CD4-positive, alpha-beta T cell treated with Interferon alpha-2 for 1 hour (primary cell): ENCODE measurements at regions not wholly inside any gene's neighbourhood (a gene's known extent, or its start where the extent isn't known, plus 50 kb on each side); places are given as distances from the start of the nearest gene placed in this dataset.
"Not testable (repeated sequence)": the region's sequence is repeated elsewhere in the genome, so short reads cannot be mapped to it uniquely, and the experiment has no call there.

Experiments
- DNase-seq, 2 donors: peaks; one replicate each; pipeline ENCODE4 v3.0.0-alpha.2; 2020 to 2022

GRCh38 chr3:176412771-176413170 is 784.5 kb downstream of the TBL1XR1 start:
- no peak for DNase-seq

- DNase-seq, result no peak
Measured at GRCh38 chr3:176403531-176403930, 793.8 kb downstream of the TBL1XR1 start.

DNA sequence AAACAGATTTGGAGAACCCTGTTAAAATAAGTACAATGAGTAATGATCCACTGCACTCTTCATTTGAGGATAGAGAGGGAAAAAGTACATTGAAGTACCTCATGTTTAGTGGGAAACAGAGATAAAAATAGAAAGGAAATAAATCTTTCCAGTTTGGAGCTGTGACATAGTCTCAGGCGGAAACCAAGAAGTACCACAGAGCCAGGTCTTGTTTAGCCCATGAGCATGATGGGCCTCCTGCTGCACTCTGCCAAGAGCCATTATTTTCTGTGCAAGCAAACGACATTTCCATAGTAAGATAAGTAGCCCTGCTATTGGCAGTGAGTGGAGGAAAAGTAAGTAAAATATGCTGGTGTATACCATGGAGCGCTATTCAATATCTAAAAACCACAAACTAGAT is 796.1 kb downstream of the TBL1XR1 start:
- no peak for DNase-seq

GRCh38 chr3:176399193-176399592 is 798.1 kb downstream of the TBL1XR1 start:
- DNase-seq, result no peak

GRCh38 chr3:176395240-176395639 is 802.0 kb downstream of the TBL1XR1 start:
- no peak for DNase-seq

GRCh38 chr3:176378789-176379188 is 818.5 kb downstream of the TBL1XR1 start:
- DNase-seq, result no peak

DNA sequence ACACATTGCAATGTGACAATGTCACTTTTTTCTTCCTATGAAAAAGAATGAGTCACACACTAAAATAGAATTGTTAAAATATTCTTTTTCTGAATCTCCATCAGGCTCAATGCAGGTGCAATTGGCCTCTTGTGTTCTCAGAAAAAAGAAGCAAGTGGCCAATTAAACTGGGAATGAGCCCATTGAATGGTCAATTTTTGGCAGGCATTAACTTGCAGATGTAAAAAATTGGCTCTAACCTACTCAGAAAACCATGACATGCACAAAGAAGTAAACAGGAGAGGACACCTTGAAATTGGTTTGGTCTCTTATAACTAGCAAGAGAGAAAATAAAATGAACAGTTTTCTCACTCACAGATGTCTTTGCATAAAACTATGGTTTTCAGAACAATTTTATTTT is 820.8 kb downstream of the TBL1XR1 start:
- no peak for DNase-seq

DNA sequence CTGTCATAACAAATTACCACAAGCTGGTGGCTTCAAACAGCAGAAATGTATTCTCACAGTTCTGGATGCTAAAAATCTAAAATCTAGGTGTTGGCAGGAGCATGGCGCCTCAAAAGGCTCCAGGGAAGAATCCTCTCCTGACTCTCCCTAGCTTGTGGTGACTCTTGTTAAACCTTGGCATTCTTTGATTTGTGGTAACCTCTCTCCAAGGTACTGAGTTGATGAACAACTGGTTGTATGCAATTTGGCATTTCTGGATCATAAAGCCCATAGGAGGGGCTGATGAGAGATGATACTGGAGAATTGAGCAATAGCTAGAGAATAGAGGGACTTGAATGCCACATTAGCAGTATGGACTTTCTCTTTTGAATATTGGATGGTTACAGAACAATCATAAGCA is 821.8 kb downstream of the TBL1XR1 start:
- DNase-seq, result no peak

GRCh38 chr3:176362191-176362731 is 835.0 kb downstream of the TBL1XR1 start:
- no peak for DNase-seq

DNA sequence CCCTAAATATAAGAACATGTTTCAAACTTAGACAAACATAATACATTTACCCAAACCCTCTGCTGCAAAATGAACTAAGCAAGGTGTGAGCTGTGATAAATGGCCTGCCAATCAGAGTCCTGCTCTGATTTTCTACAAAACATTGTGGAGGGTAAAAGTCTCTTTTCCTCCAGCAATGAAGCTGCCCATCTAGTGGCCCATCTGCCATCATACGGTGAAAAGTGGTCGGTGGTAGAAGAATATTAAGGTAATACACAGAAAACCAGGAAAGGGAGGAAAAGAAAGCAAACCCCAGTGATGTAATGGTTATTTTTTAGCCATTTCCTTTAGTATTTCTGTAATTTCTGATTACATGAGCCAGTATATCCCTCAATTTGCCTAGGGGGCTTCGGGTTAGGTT is 838.1 kb downstream of the TBL1XR1 start:
- DNase-seq, result no peak

DNA sequence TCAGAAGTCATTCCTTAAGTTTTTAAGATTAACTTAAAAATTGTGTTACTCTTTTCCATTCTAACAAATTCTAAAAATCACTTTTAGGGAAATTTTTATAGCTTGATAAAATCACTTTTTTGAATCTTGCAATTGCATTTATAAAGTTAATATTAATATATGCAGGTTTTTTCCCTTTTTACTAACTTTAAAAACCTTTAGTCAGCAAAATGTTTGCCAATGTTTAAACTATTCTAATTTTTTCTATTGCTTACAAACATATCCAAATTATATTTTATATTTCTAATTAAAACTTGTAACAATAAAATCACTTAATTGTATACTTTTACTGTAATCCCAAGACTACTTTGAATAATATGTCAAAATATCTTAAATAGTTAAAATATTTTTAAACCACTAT is 839.4 kb downstream of the TBL1XR1 start:
- no peak for DNase-seq

- no peak for DNase-seq
Measured at GRCh38 chr3:176354843-176355242, 842.4 kb downstream of the TBL1XR1 start.

DNA sequence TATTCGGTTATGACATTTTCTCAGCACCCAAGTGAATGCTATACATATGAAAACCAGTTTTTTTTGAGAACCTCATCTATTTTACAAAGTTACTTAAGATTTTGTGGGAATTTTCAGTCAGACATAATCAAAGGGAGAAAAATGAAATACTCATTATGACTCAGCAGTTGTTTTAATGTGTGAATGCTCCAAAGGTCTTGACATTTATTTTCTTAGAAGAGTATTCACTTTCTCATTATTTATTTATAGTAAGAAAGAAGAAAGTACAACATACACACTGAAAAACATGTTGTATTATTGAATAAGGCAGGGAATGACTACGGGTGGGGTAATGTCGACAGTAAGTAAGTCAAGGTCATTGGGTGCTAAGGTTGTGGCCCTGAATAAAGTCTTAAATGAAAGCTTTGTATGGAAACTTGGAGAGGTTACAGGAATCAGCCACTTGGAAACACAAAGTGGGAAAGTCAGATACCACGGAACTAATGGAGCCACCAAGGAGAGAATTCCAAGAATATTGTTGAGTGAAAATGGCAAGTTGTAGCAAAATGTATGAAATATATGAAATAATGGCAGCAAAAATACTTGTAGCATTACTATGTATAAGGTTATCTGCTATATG is 844.5 kb downstream of the TBL1XR1 start:
- no peak for DNase-seq

DNA sequence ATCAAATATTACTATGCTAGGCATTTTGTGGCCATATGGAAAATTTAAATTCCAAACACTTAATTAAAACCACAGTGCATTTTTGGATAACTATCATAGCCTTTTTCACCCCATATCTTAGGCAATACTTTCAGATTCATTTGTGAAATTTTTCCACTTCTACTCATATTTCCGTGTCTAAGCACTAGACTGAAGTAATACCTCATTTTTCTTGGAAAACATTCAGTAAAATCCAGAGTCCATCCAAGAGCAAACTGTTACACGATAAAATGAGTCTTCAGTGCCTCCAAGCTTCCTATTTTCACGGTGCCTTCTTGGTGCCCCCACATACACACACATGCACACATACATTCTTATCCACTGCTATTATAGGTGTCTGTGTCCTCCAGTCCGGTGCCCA is 845.9 kb downstream of the TBL1XR1 start:
- no peak for DNase-seq

- DNase-seq, result no peak
Measured at GRCh38 chr3:176349706-176350105, 847.6 kb downstream of the TBL1XR1 start.

DNA sequence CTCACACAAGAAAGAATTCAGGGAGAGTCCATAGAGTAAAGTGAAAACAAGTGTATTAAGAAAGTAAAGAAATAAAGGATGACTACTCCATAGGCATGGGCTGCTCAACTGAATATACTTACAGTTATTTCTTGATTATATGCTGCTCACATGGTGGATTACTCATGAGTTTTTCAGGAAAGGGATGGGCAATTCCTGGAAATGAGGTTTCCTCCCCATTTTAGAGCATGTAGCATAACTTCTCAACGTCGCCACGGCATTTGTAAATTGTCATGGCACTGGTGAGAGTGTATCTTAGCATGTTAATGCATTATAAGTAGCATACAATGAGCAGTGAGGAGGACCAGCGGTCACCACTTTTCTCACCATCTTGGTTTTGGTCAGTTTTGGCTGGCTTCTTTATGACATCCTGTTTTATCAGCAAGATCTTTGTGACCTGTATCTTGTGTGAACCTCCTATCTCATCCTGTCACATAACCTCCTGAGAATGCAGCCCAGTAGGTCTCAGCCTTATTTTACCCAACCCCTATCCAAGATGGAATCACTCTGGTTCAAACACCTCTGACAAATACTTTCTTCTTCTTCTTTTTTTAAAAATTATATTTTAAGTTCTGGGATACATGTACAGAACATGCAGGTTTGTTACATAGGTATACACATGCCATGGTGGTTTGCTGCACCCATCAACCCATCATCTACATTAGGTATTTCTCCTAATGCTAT is 849.7 kb downstream of the TBL1XR1 start:
- no peak for DNase-seq

DNA sequence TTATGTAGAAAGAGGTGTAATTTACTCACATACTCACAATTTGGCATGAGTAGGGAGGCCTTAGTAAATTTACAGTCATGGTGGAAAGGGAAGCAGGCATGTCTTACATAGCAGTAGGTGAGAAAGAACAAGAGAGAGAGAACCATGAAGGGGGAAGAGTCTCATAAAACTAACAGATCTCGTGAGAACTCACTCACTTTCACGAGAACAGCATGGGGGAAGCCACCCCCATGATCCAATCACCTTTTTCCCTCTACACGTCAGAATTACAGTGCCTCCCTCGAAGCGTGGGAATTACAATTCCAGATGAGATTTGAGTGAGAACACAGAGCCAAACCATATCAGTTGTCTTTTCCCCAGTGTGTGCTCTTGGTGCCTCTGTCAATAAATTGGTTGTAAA is 855.3 kb downstream of the TBL1XR1 start:
- no peak for DNase-seq

DNA sequence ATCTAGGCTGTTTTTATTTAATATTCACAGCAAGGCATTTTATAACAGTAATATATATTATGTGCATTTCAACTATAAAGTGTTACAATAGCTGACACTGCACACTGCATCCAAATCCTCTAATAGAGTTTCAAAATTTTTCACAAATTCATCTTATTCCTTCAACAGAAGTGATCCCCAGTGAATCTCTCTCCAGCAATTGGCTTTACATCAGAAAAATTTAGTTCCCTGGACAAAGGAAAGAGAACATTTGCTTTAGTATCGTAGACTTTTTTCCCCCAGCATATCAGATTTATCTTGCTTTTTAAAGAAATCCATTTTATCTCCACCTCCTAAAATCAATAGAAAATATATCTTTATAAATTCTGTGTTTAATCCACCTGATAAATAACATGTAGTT is 868.6 kb downstream of the TBL1XR1 start:
- DNase-seq, result no peak

GRCh38 chr3:176328198-176328597 is 869.1 kb downstream of the TBL1XR1 start:
- no peak for DNase-seq

GRCh38 chr3:176326894-176327490 is 870.3 kb downstream of the TBL1XR1 start:
- DNase-seq, result not testable (repeated sequence)

DNA sequence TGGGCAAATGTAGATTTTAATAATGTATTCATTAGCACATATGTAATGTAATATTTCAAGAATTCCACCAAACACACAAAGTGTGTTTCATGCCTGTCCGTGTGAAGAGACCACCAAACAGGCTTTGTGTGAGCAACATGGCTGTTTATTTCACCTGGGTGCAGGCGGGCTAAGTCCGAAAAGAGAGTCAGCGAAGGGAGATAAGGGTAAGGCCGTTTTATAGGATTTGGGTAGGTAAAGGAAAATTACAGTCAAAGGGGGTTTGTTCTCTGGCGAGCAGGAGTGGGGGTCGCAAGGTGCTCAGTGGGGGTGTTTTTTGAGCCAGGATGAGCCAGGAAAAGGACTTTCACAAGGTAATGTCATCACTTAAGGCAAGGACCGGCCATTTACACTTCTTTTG is 875.8 kb downstream of the TBL1XR1 start:
- not testable (repeated sequence) for DNase-seq

- DNase-seq, result no peak
Measured at GRCh38 chr3:176321099-176321498, 876.2 kb downstream of the TBL1XR1 start.

GRCh38 chr3:176313426-176313825 is 883.9 kb downstream of the TBL1XR1 start:
- DNase-seq, result no peak

DNA sequence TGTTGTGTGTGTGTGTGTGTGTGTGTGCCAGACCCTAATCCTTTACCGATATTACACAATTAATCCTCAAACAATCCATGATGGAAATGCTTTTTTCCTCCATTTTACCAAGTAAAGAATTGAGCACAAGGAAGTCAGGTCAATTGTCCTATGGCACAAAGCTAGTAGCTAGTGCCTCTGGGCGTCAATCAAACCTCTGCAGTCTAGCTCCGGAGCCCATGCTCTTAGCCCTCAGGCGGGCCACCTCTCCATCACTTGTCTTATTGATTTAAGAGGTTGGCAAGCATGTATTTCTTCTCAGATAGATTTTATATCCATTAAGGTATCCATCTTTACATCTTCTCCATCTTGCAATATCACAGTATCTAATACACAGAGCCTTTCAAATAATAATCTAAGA is 886.6 kb downstream of the TBL1XR1 start:
- no peak for DNase-seq
